Suppressor macrophage treated with lipopolysaccharide for 1 hour (primary cell): ENCODE measurements at regions not wholly inside any gene's neighbourhood (a gene's known extent, or its start where the extent isn't known, plus 50 kb on each side); places are given as distances from the start of the nearest gene placed in this dataset.

Experiments used
- DNase-seq, 3 donors: peaks; one replicate each; pipeline ENCODE4 v3.0.0-alpha.2; 2020 to 2022

GRCh38 chr22:46092011-46092410 is 58.3 kb upstream of the PPARA start:
- no peak for DNase-seq

GRCh38 chr22:46092670-46093410 is 57.5 kb upstream of the PPARA start:
- DNase-seq = no peak

- no peak for DNase-seq
Measured at GRCh38 chr22:46093796-46094195, 56.5 kb upstream of the PPARA start.

GRCh38 chr22:46094676-46095075 is 55.6 kb upstream of the PPARA start:
- no peak for DNase-seq

GRCh38 chr22:46096051-46096450 is 54.3 kb upstream of the PPARA start:
- no peak for DNase-seq

- no peak for DNase-seq
Measured at GRCh38 chr22:46096706-46097230, 53.6 kb upstream of the PPARA start.

GRCh38 chr22:46097268-46097900 is 52.9 kb upstream of the PPARA start:
- no peak for DNase-seq

- DNase-seq = no peak
Measured at GRCh38 chr22:46098525-46099475, 51.5 kb upstream of the PPARA start.

GRCh38 chr22:46099740-46100139 is 50.6 kb upstream of the PPARA start:
- DNase-seq = no peak

GRCh38 chr22:46100401-46101105 is 49.8 kb upstream of the PPARA start:
- DNase-seq = no peak
